ENCODE measurements at regions not wholly inside any gene's neighbourhood (a gene's known extent, or its start where the extent isn't known, plus 50 kb on each side); places are given as distances from the start of the nearest gene placed in this dataset.

DNA sequence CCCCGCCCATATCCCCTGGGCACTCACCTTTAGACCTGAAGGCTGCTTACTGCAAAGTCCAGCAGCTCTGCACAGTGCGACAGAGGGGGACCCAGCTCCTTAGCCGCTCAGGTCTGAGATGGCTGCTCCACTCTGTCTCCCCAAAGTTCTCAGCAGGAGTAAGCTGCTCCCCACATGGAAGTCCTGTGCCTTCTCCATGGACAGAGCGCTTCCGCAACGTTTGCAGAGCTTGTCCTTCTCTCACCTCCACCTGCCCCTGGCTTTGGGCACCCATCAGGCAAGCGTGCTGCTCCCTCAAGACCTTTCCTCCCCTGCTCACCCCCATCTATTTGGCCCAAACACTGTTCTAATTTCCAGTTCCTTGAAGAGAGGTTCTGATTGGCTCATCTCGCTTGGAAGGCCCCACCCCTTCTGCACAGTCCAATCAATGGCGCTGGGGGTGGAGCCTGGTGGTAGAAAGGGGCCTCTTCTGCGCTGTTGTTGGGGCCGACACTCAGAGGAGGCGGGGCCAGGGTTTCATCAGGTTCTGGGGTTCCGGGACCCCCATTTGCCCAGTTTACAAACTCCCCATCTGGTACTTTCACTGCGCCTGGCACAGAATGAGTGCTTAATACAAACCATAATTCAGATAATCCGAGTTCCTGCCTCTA is 137.2 kb downstream of the CYLD start:
- Mint-ChIP-seq H3K4me3 (no peak overlapping the region), H3K36me3 (ENCODE audit: low read depth) (no peaks in the 10 kb centered on the region), H3K27ac (ENCODE audit: unreplicated experiment) (no peak overlapping the region), H3K27me3 (ENCODE audit: low read depth) (peaks cover 3% of the 10 kb centered on the region), H3K4me1 (peaks cover 26% of the 10 kb centered on the region), H3K9me3 (peaks cover 2% of the 10 kb centered on the region)
- no peak for DNase-seq (ENCODE audit: low read depth, low spot score)
- TF ChIP-seq, protein P1, sequence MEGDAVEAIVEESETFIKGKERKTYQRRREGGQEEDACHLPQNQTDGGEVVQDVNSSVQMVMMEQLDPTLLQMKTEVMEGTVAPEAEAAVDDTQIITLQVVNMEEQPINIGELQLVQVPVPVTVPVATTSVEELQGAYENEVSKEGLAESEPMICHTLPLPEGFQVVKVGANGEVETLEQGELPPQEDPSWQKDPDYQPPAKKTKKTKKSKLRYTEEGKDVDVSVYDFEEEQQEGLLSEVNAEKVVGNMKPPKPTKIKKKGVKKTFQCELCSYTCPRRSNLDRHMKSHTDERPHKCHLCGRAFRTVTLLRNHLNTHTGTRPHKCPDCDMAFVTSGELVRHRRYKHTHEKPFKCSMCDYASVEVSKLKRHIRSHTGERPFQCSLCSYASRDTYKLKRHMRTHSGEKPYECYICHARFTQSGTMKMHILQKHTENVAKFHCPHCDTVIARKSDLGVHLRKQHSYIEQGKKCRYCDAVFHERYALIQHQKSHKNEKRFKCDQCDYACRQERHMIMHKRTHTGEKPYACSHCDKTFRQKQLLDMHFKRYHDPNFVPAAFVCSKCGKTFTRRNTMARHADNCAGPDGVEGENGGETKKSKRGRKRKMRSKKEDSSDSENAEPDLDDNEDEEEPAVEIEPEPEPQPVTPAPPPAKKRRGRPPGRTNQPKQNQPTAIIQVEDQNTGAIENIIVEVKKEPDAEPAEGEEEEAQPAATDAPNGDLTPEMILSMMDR (conservative IDR thresholded peaks at IDR 0.05) = no peak

GRCh38 chr16:50878536-50878935 is 136.7 kb downstream of the CYLD start:
- TF ChIP-seq, protein P1 (conservative IDR thresholded peaks at IDR 0.05) = no peak
- Mint-ChIP-seq H3K36me3 (ENCODE audit: low read depth) (no peaks in the 10 kb centered on the region), H3K4me1 (peaks cover 26% of the 10 kb centered on the region), H3K27ac (ENCODE audit: unreplicated experiment) (no peak overlapping the region), H3K4me3 (no peak overlapping the region), H3K27me3 (ENCODE audit: low read depth) (peaks cover 3% of the 10 kb centered on the region), H3K9me3 (no peaks in the 10 kb centered on the region)
- DNase-seq (ENCODE audit: low read depth, low spot score) = no peak

DNA sequence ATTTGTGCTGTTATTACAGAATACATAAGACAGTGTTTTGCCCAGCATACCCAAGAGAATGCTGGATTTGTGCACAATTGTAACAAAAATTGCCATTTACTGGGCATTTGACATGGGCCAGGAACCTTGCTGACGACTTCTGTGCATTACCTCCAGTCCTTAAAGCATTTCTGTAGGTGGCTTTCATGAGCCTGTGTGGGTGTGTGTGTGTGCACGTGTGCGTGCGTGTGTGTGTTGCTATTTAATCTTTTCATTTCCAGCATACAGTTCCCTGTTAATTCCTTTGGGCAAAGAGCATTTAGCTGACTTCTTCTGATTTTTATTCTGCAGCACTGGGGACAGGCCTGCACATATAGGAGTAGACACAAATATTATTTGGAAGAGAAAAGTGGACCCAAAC is 134.4 kb downstream of the CYLD start:
- no peak overlapping the region for H3K4me3 Mint-ChIP-seq
- peaks cover 4% of the 10 kb centered on the region for H3K36me3 Mint-ChIP-seq (ENCODE audit: low read depth)
- H3K4me1 Mint-ChIP-seq = peaks cover 26% of the 10 kb centered on the region
- no peak for DNase-seq (ENCODE audit: low read depth, low spot score)
- H3K27ac Mint-ChIP-seq (ENCODE audit: unreplicated experiment) = no peak overlapping the region
- H3K27me3 Mint-ChIP-seq (ENCODE audit: low read depth) = peaks cover 3% of the 10 kb centered on the region
- TF ChIP-seq, protein P1 (conservative IDR thresholded peaks at IDR 0.05) = no peak
- peaks cover 6% of the 10 kb centered on the region for H3K9me3 Mint-ChIP-seq

- TF ChIP-seq, protein P1 (conservative IDR thresholded peaks at IDR 0.05) = no peak
- no peak for DNase-seq (ENCODE audit: low read depth, low spot score)
These were observed 126.7 kb downstream of the CYLD start for GRCh38 chr16:50868577-50868976.

GRCh38 chr16:50866806-50867205 is 124.9 kb downstream of the CYLD start:
- peaks cover 5% of the 10 kb centered on the region for H3K9me3 Mint-ChIP-seq
- H3K4me1 Mint-ChIP-seq = peaks cover 21% of the 10 kb centered on the region
- TF ChIP-seq, protein P1 (conservative IDR thresholded peaks at IDR 0.05) = no peak
- no peak overlapping the region for H3K27ac Mint-ChIP-seq (ENCODE audit: unreplicated experiment)
- no peaks in the 10 kb centered on the region for H3K36me3 Mint-ChIP-seq (ENCODE audit: low read depth)
- no peak overlapping the region for H3K4me3 Mint-ChIP-seq
- no peak for DNase-seq (ENCODE audit: low read depth, low spot score)
- no peaks in the 10 kb centered on the region for H3K27me3 Mint-ChIP-seq (ENCODE audit: low read depth)

More at GRCh38 chr16:50868577-50868976, 126.7 kb downstream of the CYLD start:
- H3K9me3 Mint-ChIP-seq = peaks cover 11% of the 10 kb centered on the region
- H3K36me3 Mint-ChIP-seq (ENCODE audit: low read depth) = peaks cover 4% of the 10 kb centered on the region
- H3K4me3 Mint-ChIP-seq = no peak overlapping the region
- H3K27me3 Mint-ChIP-seq (ENCODE audit: low read depth) = no peaks in the 10 kb centered on the region
- H3K27ac Mint-ChIP-seq (ENCODE audit: unreplicated experiment) = no peak overlapping the region
- H3K4me1 Mint-ChIP-seq = peaks cover 5% of the 10 kb centered on the region

Measured in neural crest cell (in vitro differentiated cells).